ENCODE measurements at regions not wholly inside any gene's neighbourhood (a gene's known extent, or its start where the extent isn't known, plus 50 kb on each side); places are given as distances from the start of the nearest gene placed in this dataset.

GRCh38 chr5:167412556-167412955 lies 878.9 kb upstream of the WWC1 start:
- no peak for TF ChIP-seq NCOA1 (CRISPR knock-in tag; IDR thresholded peaks at IDR 0.05)
- TF ChIP-seq ZNF383 (CRISPR knock-in tag; IDR thresholded peaks at IDR 0.05; ENCODE audit: borderline replicate concordance), result no peak
- TF ChIP-seq, protein P1, sequence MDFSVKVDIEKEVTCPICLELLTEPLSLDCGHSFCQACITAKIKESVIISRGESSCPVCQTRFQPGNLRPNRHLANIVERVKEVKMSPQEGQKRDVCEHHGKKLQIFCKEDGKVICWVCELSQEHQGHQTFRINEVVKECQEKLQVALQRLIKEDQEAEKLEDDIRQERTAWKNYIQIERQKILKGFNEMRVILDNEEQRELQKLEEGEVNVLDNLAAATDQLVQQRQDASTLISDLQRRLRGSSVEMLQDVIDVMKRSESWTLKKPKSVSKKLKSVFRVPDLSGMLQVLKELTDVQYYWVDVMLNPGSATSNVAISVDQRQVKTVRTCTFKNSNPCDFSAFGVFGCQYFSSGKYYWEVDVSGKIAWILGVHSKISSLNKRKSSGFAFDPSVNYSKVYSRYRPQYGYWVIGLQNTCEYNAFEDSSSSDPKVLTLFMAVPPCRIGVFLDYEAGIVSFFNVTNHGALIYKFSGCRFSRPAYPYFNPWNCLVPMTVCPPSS (IDR thresholded peaks at IDR 0.05), result no peak
- no peak for TF ChIP-seq GFI1 (CRISPR knock-in tag; IDR thresholded peaks at IDR 0.05; ENCODE audit: borderline replicate concordance)
- TF ChIP-seq NRL (CRISPR knock-in tag; IDR thresholded peaks at IDR 0.05; ENCODE audit: borderline replicate concordance), result no peak
- no peak for TF ChIP-seq SMC3 (IDR thresholded peaks at IDR 0.05; ENCODE audit: low read length)
- TF ChIP-seq ZNF460 (CRISPR knock-in tag; IDR thresholded peaks at IDR 0.05; ENCODE audit: borderline replicate concordance), result no peak
- no peak for TF ChIP-seq FOXM1 (CRISPR knock-in tag; IDR thresholded peaks at IDR 0.05)
- TF ChIP-seq ZFP36L1 (CRISPR knock-in tag; IDR thresholded peaks at IDR 0.05), result no peak
- no peak for TF ChIP-seq KLF11 (CRISPR knock-in tag; IDR thresholded peaks at IDR 0.05)
- TF ChIP-seq ZEB1 (IDR thresholded peaks at IDR 0.05; ENCODE audit: insufficient replicate concordance, low read depth), result no peak
- no peak for TF ChIP-seq ZNF276 (CRISPR knock-in tag; IDR thresholded peaks at IDR 0.05; ENCODE audit: low read depth)
- no peak for TF ChIP-seq EHMT2 (IDR thresholded peaks at IDR 0.05; ENCODE audit: borderline replicate concordance, low read depth, low read length)
- no peak for TF ChIP-seq ZNF891 (CRISPR knock-in tag; IDR thresholded peaks at IDR 0.05)
- TF ChIP-seq YEATS4 (CRISPR knock-in tag; IDR thresholded peaks at IDR 0.05; ENCODE audit: borderline replicate concordance), result no peak
- TF ChIP-seq RAD51 (IDR thresholded peaks at IDR 0.05; ENCODE audit: borderline replicate concordance), result no peak
- no peak for TF ChIP-seq RARG (CRISPR knock-in tag; IDR thresholded peaks at IDR 0.05; ENCODE audit: low read depth)
- no peak for TF ChIP-seq ETS1 (CRISPR knock-in tag; IDR thresholded peaks at IDR 0.05)
- no peak for TF ChIP-seq BRD4 (CRISPR knock-in tag; IDR thresholded peaks at IDR 0.05)
- TF ChIP-seq E2F1 (CRISPR knock-in tag; IDR thresholded peaks at IDR 0.05), result no peak
- no peak overlapping the region for H3K9ac ChIP-seq (ENCODE audit: insufficient read depth, low read depth, low read length)
- H3K4me3 ChIP-seq (replicated peaks in 1 of 3; ENCODE audit: insufficient read depth in 1 of 3, low read depth in 2 of 3, low read length in 3 of 3), result no peak overlapping the region
- no peaks in the 10 kb centered on the region for H3K36me3 ChIP-seq (replicated peaks in 1 of 2; ENCODE audit: control insufficient read depth in 1 of 2, insufficient read depth in 2 of 2, low read length in 2 of 2)
- H3K27me3 ChIP-seq (ENCODE audit: control insufficient read depth in 1 of 2, insufficient read depth in 2 of 2, low read length in 2 of 2), result no peaks in the 10 kb centered on the region
- ChIA-PET CTCF (ENCODE audit: low intra/inter-chr PET ratio, low total read pairs) (no interaction called here), POLR2A (no interaction called here)
- DNase-seq (ENCODE audit: low spot score), result no peak
- H3K27ac ChIP-seq (ENCODE audit: extremely low read length, insufficient read depth, low read length), result no peak overlapping the region
- no peaks in the 10 kb centered on the region for H3K9me3 ChIP-seq (ENCODE audit: low read length)
- BruUV-seq (replicated peaks), result no TSS peak
- in situ Hi-C loops (cut with HindIII; ENCODE audit: extremely low pct_ligation_motif_present, low pct_unique_long_range_greater_than_20kb), result no loop called here
- no peak for ATAC-seq
- H3K79me2 ChIP-seq (ENCODE audit: insufficient read depth, low read length), result no peaks in the 10 kb centered on the region
- H3K4me2 ChIP-seq (ENCODE audit: low read depth, low read length), result no peak overlapping the region
- no peaks in the 10 kb centered on the region for H3K4me1 ChIP-seq (ENCODE audit: insufficient read depth, low read length)
- 6% methylated on average over 1 of the region's 1 CpG for WGBS (ENCODE audit: low lambda C conversion rate)
- no peaks in the 10 kb centered on the region for H4K20me1 ChIP-seq (ENCODE audit: insufficient read depth, low read length)
- intact Hi-C loops (cut with micrococcal nuclease; ENCODE audit: unreplicated experiment), result no loop called here
- no peak for FAIRE-seq
- H2AFZ ChIP-seq (ENCODE audit: low read length), result no peak overlapping the region
